Stimulated activated CD8-positive, alpha-beta memory T cell treated with anti-CD3 and anti-CD28 coated beads, Interleukin-15, amount 100 ng/mL, for 1 hour (primary cell): ENCODE measurements at regions not wholly inside any gene's neighbourhood (a gene's known extent, or its start where the extent isn't known, plus 50 kb on each side); places are given as distances from the start of the nearest gene placed in this dataset.
"Not testable (repeated sequence)": the region's sequence is repeated elsewhere in the genome, so short reads cannot be mapped to it uniquely, and the experiment has no call there.

Experiments used
- DNase-seq: peaks from one replicate; pipeline ENCODE4 v3.0.0-alpha.2; 2020; ENCODE audit warnings: low read depth

DNA sequence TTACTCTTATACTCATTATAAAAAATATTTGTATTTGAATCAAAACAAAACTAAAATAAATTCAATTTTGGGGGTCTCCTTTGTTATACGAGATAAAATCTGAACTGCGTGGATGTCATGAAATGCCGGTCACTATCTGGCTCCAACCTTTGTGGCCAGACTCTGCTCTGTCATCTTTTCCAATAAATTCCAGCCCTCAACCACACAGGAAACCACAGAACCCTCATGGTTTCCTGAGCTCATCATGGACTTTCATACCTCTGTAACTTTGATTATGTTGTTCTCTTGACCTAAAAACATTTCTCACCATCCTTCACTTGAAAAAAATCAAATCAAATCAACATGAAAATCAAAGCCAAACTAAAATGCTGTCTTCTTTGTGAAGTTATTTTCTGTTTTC is 724.7 kb downstream of the METTL4 start:
- DNase-seq: no peak

DNA sequence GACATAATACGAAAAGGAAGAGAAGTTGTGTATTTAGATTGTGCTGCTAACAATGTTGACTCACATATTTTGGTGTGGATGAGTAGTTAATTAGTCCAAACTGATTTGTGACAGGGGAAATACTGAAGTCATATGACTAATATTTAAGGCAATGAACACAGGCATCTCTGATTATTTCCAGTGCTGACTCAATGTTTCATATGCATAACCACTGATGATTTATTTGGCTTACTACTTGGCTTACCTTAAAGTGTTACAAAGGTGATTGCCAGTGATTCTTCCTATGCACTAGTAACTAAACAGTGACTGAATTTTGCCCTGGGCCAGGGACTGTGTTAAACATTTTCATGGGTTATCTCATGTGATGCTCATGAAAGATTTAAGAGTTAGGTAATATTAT is 722.6 kb downstream of the METTL4 start:
- no peak for DNase-seq

DNA sequence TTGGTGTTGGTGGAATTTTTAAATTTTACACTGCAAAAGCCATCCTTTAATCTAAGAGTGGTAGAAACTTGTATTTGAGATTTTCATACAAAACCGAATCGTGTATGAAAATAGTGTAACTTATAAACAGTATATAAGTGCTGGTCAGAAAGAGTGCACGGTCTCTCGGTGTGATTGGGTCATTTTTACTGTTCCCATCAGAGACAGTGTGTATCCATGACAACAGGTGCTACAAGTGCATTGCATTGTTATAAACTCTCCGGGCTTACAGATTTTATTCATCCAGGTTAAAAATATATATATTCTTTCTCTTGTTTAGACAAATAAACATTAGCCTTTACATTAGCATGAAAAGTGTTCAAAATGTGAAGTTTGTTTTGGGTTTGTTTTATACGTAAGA is 721.9 kb downstream of the METTL4 start:
- no peak for DNase-seq

DNA sequence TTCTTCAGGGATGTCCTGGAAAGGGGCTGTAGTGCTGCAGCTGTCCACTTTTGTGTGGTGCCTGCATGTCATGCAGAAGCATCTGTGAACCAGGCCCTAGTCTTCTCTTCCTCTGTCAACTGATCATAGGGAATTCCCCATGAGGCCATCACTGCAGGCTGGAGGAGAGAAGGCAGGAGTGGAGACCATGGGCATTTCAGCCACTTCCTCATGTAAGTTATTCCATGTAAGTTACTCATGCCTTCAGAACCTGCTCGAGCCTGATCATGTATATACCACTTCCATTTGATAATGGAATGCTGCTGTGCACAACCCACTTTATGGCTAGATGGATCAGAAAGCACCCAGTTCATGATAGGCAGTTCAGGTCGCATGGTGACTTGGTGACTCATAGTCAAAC is 714.0 kb downstream of the METTL4 start:
- DNase-seq: not testable (repeated sequence)

DNA sequence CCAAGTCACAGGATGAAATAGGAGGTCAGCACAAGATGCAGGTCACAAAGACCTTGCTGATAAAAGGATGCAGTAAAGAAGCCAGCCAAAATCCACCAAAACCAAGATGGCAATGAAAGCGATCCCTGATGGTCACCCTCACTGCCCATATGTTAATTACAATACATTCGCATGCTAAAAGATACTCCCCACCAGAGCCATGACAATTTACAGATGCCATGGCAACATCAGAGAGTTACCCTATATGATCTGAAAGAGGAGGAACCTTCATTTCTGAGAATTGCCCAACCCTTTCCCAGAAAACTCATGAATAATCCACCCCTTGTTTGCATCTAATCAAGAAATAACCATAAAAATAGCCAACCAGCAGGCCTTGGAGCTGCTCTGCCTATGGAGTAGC is 709.8 kb downstream of the METTL4 start:
- no peak for DNase-seq

DNA sequence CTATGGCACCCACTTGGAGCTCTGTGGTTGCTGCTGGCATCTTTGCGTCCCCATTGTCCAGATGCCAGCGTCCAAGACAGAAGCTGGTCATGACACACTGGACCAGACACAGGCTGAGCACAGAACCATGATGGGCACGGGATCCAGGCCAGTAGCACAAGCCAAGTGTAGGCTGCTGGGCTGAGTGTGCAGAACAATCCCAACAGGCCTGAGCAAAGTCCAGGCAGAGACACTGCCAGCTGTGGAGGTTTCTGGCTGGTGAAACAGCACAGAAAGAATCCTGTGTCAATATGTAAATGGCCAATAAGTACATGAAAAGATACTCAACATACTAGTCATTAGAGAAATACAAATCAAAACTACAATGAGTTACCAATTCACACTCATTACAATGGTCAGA is 705.4 kb downstream of the METTL4 start:
- DNase-seq: no peak

DNA sequence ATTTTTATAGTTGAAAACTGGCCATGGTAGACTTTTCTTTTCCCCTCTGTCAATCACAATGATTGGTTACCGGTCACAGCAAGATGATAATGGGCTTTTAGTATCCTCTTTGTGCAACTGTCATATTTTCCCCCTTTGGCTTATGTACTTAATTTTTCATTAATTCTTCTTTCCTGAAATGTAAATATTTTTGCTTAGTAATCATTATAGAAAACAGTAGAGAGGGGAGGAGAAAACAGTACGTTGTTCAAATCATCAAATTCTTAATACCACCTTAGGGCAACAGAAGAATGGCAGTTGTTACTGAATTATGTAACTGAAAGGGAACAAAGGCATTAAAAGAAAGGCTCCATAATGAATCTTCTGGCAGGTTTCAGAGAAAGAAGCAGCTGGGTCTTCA is 699.0 kb downstream of the METTL4 start:
- no peak for DNase-seq

DNA sequence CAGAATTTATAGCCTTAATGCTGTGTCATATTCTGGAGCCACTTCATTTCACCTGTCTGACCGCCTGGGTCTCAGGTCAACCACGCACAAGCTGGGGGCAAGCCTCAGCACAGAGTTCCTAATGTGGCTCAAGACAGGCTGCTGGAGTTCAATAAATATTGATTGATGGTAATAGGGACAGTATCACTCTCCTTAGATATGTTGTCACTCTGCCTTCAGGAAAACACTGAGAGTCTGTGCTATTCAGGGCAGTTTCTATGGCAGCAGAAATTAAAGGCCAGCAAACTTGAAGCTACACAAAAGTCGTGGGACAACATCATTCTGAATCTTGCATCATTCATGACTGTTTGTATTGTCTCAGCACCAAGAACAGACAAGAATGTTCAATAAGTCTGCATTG is 696.1 kb downstream of the METTL4 start:
- no peak for DNase-seq

DNA sequence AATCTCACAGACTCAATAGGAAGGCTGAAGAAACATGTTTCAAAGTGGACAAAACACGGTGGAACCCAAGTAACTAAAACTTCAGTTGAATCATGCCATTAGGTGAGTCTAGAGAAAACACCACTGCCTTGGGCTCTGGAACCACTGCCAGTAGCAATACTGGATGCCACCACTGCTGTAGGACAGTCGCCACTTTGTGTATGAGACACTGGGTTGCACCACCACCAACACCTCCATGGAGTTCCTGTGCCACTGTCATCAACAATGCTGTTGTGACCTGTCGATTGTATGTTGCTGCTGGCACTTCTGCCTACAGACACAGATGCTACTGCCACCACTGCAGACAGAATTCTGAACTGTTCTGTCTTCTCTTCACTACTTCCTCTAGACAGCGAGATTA is 686.7 kb downstream of the METTL4 start:
- no peak for DNase-seq

DNA sequence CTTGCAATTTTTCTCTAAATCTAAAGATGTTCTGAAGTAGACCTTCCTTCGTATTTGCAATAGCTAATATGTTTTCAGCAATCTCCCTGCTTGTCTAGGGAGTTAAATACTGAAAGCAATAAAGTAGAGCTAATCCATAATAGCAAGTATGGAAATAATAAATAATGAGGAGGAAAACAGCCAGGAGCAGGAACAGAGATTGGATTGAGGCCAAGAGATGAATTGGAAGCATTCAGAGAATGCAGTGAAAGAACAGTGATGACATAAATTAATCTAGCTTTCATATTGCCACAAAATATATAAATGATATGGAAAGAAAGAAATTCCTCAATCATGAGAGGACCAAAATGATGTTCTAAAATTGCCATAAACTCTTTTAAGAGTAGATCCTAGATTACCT is 679.7 kb downstream of the METTL4 start:
- no peak for DNase-seq

DNA sequence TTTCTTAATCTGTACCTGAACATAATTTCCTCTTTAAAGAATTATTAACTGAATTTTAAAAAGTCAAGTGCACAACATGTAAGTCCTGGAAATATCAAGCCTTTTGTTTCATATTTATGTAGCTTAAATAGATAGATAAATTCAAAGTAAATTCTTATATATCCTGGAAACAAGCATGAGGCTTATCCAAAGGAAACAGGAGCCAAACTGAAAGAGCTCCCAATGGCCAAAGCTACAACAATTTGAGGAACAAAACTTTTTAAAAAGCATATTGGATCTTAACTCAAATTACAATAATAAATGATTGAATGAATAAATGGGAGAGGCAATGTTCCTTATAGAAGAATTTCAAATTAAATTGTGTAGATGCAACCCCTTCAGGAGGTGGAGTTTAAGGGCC is 679.1 kb downstream of the METTL4 start:
- DNase-seq: no peak

DNA sequence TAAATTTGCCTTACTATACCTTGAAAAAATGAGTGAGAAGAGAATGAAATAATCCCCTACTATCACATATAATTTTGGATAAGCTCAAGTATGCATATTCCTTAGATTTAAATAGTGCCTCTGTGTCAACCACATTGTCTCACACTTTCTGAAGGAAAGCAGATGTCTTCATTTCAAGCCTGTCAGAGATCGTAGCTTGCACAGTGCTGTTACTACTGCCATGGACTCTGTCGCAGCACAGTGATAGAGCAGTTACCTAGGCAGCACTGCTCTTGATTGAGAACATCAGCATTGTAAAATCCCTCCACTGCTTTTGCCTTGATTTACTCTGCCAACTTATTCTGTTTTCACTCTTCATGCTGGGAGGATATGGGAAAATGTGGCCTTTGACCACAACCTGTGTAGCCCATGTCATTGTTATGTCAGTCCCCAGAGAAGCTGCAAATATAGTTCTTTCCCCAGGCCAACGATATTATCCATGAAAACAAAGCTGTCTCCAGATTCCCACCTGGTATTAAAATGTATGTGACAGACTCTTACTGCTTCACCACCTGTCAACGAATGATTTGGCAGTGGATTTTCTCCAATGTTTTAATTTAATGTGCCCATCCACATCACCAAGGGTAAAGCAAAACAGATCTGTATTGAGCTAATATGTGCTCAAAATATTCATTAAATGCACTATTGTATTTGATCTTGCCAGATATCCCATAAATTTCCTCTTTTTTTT is 675.7 kb downstream of the METTL4 start:
- DNase-seq: no peak

DNA sequence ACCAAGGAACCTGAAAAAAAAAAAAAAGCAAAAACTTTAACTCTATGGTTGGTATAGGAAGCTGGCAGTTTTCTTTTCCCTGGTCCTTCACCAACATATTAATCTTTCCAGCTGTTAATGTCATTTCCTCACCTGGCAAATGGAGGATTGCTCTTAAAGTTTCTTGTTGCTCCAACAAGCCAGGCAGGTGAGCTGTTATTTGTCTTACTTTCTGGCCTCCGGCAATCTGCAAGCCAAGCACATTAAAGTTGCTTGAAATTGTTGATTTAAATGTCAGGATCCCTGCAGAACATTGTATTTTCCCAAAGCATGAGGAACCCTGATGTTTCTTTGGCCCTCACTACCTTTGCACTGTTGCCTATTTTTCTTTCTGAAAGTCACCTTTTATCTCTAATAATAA is 664.9 kb downstream of the METTL4 start:
- no peak for DNase-seq

DNA sequence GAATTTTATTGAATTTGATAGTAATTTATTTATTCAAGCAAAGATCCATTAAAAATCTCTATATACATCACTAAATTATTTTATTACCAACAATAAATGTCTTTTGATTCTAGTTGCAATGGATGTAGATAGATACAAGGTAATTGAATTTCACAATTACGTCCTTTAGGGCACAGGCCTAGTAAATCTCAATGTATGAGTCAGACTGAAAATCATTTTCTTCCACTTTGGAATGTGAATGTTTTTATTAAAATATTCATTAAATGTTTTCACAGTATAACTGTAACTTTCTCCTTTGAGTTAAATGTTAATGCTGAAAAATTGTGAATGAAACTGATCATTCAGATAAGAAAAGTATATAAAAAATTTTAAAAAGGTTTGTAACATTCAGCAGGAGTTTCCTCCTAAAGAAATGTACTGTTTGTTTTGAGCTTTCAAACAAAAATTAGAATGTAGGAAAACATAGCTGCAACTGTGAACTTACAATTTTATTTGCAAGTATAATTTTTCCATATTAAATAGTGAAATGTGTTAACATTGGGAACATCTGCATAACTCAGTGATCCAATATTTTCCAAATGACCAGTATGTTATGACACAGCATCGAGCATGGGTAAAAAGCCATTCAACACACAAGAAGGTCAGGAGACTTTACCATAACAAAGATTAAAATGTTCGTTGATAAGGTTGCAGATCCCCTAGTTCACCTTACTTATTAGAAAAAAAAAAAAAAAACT is 663.7 kb downstream of the METTL4 start:
- DNase-seq: no peak

DNA sequence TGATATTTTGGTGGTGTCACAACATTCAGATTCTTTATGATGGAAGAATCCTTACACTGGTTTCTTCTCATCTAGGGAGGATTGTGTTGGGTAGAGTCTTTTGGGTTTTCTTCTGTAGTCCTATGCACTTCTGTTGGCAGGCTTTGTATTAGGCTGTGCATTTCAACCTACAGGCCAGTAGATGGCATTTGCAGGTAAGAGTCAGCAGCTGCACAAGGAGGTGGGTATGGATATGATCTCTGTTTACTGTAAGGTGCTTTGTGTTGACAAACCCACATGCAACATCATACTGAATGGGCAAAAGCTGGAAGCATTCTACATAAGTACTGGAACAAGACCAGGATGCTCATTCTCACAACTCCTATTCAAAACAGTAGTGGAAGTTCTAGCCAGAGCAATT is 656.8 kb downstream of the METTL4 start:
- no peak for DNase-seq

DNA sequence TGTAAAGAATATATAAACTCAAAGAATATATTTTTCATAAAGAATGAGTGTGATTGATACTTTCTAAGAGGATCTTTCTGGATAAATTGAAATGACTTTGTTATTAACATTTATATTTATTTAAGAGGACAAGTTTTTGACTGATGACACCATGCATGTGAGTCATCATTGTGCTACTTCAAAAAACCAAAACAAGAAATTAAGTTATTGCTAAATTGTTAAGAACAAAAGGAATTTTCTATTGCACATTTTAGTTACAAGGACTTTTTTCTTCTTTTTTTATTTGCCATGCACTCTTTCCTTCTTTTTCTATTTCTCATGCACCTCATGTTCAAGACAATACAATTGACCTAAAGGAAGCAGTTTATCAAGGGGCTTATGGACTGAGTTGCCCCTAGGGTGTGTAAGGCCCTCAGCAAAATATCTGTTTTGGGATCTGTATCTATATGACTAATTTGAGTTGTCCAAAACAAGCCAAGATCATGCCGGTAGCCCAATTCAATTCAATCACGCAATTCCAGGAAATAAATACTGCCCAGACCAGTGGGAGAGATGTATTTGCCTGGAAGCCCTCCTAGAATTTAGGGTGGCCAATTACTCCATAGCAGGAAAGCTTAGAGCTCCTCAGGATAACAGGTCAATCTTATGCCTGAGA is 654.3 kb downstream of the METTL4 start:
- DNase-seq: no peak

DNA sequence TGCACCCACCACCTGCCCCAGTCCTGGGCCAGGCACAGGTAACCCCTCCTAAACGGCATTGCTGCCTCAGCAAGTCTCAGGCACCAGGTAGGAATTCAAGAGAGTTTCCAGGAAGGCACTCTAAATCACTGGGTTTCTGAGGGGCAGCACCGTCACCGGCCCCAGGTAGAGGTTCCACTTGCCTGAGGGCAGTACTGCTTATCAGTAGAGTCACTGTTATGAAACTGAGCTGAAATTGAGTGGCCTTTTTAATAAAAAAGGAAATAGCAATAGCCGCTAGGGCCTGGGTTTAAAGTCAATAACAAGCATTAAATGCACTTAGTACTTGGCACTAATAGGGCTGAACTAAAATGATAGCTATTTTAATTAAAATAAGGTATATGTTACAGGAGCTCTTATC is 653.7 kb downstream of the METTL4 start:
- no peak for DNase-seq

DNA sequence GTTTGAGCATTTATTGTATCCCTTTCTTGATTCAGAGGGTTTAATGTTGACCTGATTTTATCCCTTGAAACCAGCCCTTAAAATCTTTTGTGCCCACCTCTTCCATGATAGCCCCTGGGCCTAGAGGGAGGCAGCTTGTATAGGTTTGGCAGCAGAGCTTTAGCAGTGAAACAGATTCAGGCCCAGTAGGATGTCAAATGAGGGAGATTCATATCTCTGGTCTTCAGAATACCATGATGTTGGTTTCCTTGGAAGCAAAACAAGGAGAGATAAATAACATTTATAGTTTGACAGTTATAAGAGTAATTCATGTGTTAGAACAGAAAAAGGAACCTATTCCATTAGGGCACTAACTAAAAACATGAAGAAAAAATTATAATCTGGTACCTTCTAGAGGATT is 649.2 kb downstream of the METTL4 start:
- DNase-seq: no peak

DNA sequence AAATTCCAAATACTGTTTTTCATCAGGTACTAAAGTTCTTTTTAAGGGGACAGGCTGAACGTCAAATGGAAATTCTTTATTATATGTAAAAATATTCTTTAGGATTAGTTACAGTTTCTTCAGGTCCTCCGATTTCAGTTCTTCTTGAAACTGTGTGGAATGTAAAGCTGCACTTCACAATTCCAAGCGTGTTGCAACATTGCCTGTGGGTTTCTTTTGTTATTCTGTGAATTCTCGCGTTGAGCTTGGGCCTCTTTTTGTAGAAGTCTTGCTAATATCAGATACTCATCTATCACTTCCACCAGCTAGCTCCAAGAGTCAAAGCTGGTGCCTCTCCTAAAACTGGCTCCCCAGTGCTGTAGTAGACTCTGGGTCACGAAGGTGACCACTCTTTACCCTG is 642.6 kb downstream of the METTL4 start:
- DNase-seq: no peak

DNA sequence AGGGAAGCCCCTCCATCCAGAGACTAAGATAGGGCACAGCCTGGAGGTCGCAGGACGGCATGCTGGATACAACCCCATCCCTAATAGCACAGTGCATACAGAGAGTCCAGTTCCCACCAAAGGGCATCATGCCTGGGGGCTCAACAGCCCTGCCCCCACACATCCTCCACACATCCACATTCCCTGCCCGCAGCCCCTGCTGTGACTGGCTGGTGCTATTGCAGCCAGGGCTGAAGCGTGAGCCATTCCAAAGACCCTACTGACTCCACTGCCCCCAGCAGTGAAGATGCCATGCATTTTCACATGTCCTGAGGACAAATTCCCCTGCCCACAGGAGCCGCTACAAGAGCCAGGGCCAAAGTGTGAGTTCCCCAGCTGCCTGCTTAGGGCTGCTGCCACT is 641.6 kb downstream of the METTL4 start:
- no peak for DNase-seq

DNA sequence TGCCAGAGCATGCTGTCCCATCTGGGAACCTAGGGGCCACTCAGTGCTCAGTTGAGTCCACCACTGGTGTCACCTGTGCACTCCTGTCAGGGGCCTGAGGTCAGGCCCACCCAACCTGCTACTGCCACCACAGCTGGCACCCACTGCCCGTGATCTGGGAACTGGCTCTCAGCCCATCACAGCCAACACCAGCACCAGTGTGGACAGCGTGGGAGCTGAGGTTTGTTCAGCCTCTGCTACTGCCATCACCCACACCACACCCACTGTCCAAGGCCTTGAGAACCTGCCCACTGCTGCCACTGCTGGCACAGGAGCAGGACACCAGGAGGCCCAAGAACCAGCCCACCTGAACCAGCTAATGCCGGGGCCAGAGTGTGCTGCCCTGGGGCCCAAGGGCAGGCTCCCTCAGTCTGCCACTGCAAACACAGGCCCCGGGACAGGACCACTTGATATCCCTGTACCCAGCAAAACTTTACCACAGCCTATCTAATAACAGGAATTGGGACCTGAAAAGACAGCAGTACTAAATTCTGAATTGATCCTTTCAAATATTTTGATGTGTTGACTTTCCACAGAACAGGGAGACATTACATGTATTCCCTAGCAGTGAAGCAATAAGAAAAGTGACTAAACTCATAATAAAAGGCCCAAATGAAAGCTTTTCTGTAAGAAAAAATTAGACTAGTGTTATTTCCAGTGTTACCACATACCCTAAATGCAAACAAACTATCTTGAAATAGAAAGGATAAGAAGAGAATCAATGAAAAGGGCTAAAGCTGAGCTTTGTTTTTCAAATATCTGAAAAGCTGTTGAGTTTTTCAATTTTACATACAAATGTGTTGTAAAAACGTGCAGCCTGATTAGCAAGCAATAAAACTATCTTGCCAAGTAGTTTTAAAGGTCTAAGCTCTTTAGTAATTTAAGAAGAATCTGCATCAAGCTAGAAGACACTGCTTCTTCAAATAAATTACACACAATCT is 640.7 kb downstream of the METTL4 start:
- DNase-seq: no peak

DNA sequence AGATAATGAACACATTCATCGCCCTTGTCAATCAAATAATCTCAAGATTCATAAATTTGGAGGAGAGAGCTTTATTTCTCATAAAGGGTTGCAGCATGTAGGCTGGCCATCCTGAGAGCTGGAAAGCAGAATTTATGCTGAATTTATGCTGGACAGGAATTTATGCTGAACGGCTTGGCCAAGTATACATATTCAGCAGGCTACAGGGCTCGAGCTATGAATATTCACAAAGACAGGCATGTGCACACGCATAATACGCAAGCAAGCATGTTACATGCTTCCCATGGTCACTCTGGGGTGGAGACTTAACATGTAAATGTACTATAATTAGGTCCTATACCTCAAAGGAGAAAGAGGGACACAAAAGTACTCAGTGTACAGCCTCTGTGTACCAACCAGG is 618.8 kb downstream of the METTL4 start:
- no peak for DNase-seq
